Upper lobe of left lung (tissue), 6 donors: ENCODE measurements at regions not wholly inside any gene's neighbourhood (a gene's known extent, or its start where the extent isn't known, plus 50 kb on each side); places are given as distances from the start of the nearest gene placed in this dataset.

Source experiments
- ATAC-seq, 2 donors: fragments of 200-7000 bp; cut with Tn5 transposase; one replicate each; pipeline ENCODE4 v1.9.1; 2022; ENCODE audit warnings: mild to moderate bottlenecking in 2 of 2, moderate library complexity in 2 of 2; ENCODE audit not compliant: low FRiP score in 2 of 2
- DNase-seq, 2 donors: peaks; one replicate each; pipeline ENCODE4 v3.0.0-alpha.2; 2019 to 2020
- H3K27ac ChIP-seq, 4 donors: fragments of 200-600 bp; sonication (generic); one replicate each; pipeline ENCODE4 v1.5.1; 2016 to 2019
- H3K27me3 ChIP-seq, 4 donors: fragments of 200-600 bp; sonication (generic); one replicate each; pipeline ENCODE4 v1.5.1; 2017 to 2019
- H3K36me3 ChIP-seq, 4 donors: fragments of 200-600 bp; sonication (generic); one replicate each; pipeline ENCODE4 v1.5.1; 2016 to 2019
- H3K4me1 ChIP-seq, 4 donors: fragments of 200-600 bp; sonication (generic); one replicate each; pipeline ENCODE4 v1.5.1; 2018 to 2019
- H3K4me3 ChIP-seq, 4 donors: fragments of 200-600 bp; sonication (generic); one replicate each; pipeline ENCODE4 v1.5.1; 2017 to 2019; ENCODE audit warnings: mild to moderate bottlenecking in 2 of 4, moderate library complexity in 1 of 4
- H3K9me3 ChIP-seq, 4 donors: fragments of 200-600 bp; sonication (generic); one replicate each; pipeline ENCODE4 v1.5.1; 2018 to 2019
- EP300 ChIP-seq, 4 donors: sonication (generic); formaldehyde crosslinking; IDR thresholded peaks; one replicate each; pipeline ENCODE4 v1.5.1; 2017; ENCODE audit warnings: antibody characterized with exemption in 4 of 4, control low read depth in 2 of 4
- POLR2A ChIP-seq, 4 donors: fragments of 450-650 bp; IDR thresholded peaks; one replicate each; pipeline ENCODE4 v1.5.1; 2016 to 2017; ENCODE audit warnings: antibody characterized with exemption in 4 of 4, mild to moderate bottlenecking in 2 of 4
- POLR2AphosphoS5 ChIP-seq, 2 donors: sonication (generic); formaldehyde crosslinking; IDR thresholded peaks; one replicate each; pipeline ENCODE4 v1.5.1; 2017; ENCODE audit warnings: antibody characterized with exemption in 2 of 2
- WGBS, 2 donors: methylation state at CpG; one replicate each; pipeline ENCODE4 v1.1.5; 2017 to 2018; 5-methylcytosine and 5-hydroxymethylcytosine counted together
- TF ChIP-seq, protein P1 (sequence below), 6 experiments: fragments of 450-650 bp in 4 of 6; fragments of 200-600 bp in 2 of 6; sonication (generic) in 2 of 6; IDR thresholded peaks; one replicate each; pipeline ENCODE4 v1.5.1; 2016 to 2019; ENCODE audit warnings: antibody characterized with exemption in 6 of 6
- donor health status: DM: no; HTN: no; CAD: no; lungs with moderate emphysema.
- donor health status: DM: no; HTN: yes; CAD: no; lungs with severe emphysema.

- no peaks in the 10 kb centered on the region for H3K27me3 ChIP-seq
- DNase-seq (no peak), ATAC-seq (no peak)
- no peaks in the 10 kb centered on the region for H3K4me1 ChIP-seq
- no peaks in the 10 kb centered on the region for H3K36me3 ChIP-seq
- H3K4me3 ChIP-seq = no peak overlapping the region
- 94 to 97% methylated on average over 2 of the region's 2 CpGs for WGBS, 2 donors
- no peaks in the 10 kb centered on the region for H3K9me3 ChIP-seq
- TF ChIP-seq, protein P1, sequence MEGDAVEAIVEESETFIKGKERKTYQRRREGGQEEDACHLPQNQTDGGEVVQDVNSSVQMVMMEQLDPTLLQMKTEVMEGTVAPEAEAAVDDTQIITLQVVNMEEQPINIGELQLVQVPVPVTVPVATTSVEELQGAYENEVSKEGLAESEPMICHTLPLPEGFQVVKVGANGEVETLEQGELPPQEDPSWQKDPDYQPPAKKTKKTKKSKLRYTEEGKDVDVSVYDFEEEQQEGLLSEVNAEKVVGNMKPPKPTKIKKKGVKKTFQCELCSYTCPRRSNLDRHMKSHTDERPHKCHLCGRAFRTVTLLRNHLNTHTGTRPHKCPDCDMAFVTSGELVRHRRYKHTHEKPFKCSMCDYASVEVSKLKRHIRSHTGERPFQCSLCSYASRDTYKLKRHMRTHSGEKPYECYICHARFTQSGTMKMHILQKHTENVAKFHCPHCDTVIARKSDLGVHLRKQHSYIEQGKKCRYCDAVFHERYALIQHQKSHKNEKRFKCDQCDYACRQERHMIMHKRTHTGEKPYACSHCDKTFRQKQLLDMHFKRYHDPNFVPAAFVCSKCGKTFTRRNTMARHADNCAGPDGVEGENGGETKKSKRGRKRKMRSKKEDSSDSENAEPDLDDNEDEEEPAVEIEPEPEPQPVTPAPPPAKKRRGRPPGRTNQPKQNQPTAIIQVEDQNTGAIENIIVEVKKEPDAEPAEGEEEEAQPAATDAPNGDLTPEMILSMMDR (IDR thresholded peaks at IDR 0.05) = no peak
- TF ChIP-seq POLR2A (IDR thresholded peaks at IDR 0.05) (no peak), EP300 (IDR thresholded peaks at IDR 0.05) (no peak), POLR2AphosphoS5 (IDR thresholded peaks at IDR 0.05) (no peak)
- no peak overlapping the region for H3K27ac ChIP-seq
Measured at GRCh38 chr11:121884626-121885025, 231.4 kb downstream of the BLID start.

DNA sequence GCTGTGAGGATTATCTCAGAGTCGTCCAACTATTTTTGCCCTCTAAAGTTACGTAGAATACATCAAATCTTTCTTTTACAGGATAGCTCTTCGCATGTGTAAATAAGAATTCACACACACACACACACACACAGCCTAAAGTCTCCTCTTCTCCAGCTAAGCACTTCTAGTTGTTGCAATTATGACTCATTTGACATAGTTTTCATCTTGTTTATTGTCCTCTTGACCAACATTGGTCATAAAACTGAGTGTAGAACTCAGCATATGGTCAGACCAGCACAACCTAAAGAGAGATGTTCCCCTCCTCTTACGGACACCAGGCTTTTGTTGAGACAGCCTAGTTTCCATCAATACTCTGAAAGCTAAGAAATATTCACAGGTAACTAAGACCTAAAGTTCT is 234.2 kb downstream of the BLID start:
- H3K9me3 ChIP-seq = no peaks in the 10 kb centered on the region
- H3K4me1 ChIP-seq = no peaks in the 10 kb centered on the region
- TF ChIP-seq, protein P1 (IDR thresholded peaks at IDR 0.05) = no peak
- TF ChIP-seq EP300 (IDR thresholded peaks at IDR 0.05) (no peak), POLR2AphosphoS5 (IDR thresholded peaks at IDR 0.05) (no peak), POLR2A (IDR thresholded peaks at IDR 0.05) (no peak)
- H3K27ac ChIP-seq = no peak overlapping the region
- no peak for ATAC-seq
- no peaks in the 10 kb centered on the region for H3K36me3 ChIP-seq
- WGBS, 2 donors = 87 to 90% methylated on average over 4 of the region's 4 CpGs
- no peak for DNase-seq
- H3K27me3 ChIP-seq = no peaks in the 10 kb centered on the region
- H3K4me3 ChIP-seq = no peak overlapping the region

DNA sequence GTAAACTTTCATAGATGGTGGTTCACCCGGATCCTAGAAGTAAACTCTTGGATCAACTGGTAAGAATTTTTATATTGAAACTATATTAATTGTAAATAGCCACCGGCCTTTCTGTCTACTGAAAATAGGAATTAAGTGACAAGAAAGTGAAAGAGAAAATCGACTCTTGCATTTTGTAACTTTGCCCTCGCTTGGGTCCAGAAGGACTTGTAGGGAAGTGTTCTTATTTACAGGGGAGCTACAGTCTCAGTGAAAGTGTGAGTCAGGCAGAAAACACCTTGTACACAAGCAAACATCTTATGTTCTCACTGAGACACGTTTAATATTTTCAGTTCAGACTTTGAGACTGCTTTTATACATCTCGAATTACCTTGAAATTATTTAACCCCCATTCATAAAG is 238.9 kb downstream of the BLID start:
- no peaks in the 10 kb centered on the region for H3K36me3 ChIP-seq
- H3K4me1 ChIP-seq = no peaks in the 10 kb centered on the region
- ATAC-seq (no peak), DNase-seq (no peak)
- H3K4me3 ChIP-seq = no peak overlapping the region
- H3K27me3 ChIP-seq = no peaks in the 10 kb centered on the region
- no peaks in the 10 kb centered on the region for H3K9me3 ChIP-seq
- no peak overlapping the region for H3K27ac ChIP-seq
- TF ChIP-seq POLR2A (IDR thresholded peaks at IDR 0.05) (no peak), EP300 (IDR thresholded peaks at IDR 0.05) (no peak)
- TF ChIP-seq, protein P1 (IDR thresholded peaks at IDR 0.05) = no peak
- WGBS, 2 donors = 80 to 81% methylated on average over 6 of the region's 6 CpGs

- H3K4me1 ChIP-seq = peaks cover 0 to 10% (median 4%) of the 10 kb centered on the region in 4 donors
- H3K36me3 ChIP-seq = no peaks in the 10 kb centered on the region
- H3K9me3 ChIP-seq = no peaks in the 10 kb centered on the region
- H3K27me3 ChIP-seq = no peaks in the 10 kb centered on the region
- H3K27ac ChIP-seq = no peak overlapping the region
- H3K4me3 ChIP-seq = no peak overlapping the region
- DNase-seq (no peak), ATAC-seq (no peak)
- TF ChIP-seq POLR2A (IDR thresholded peaks at IDR 0.05) (no peak), EP300 (IDR thresholded peaks at IDR 0.05) (no peak), POLR2AphosphoS5 (IDR thresholded peaks at IDR 0.05) (no peak)
- TF ChIP-seq, protein P1 (IDR thresholded peaks at IDR 0.05) = no peak
- WGBS, 2 donors = 87 to 90% methylated on average over 4 of the region's 4 CpGs
Measured at GRCh38 chr11:121873766-121874165, 242.2 kb downstream of the BLID start.

GRCh38 chr11:121872356-121872755 is 243.7 kb downstream of the BLID start:
- no peak overlapping the region for H3K4me3 ChIP-seq
- WGBS, 2 donors = 77 to 85% methylated on average over 5 of the region's 5 CpGs
- no peak for TF ChIP-seq POLR2AphosphoS5 (IDR thresholded peaks at IDR 0.05)
- no peak for TF ChIP-seq EP300 (IDR thresholded peaks at IDR 0.05)
- no peak for TF ChIP-seq POLR2A (IDR thresholded peaks at IDR 0.05)
- TF ChIP-seq, protein P1 (IDR thresholded peaks at IDR 0.05) = no peak
- no peaks in the 10 kb centered on the region for H3K27me3 ChIP-seq
- H3K4me1 ChIP-seq = peaks cover 0 to 10% (median 4%) of the 10 kb centered on the region in 4 donors
- no peak for DNase-seq
- no peaks in the 10 kb centered on the region for H3K36me3 ChIP-seq
- no peak overlapping the region for H3K27ac ChIP-seq
- no peak for ATAC-seq
- H3K9me3 ChIP-seq = no peaks in the 10 kb centered on the region
